GM12878 (cell line): ENCODE measurements at regions not wholly inside any gene's neighbourhood (a gene's known extent, or its start where the extent isn't known, plus 50 kb on each side); places are given as distances from the start of the nearest gene placed in this dataset.

Experiments used
- BHLHE40 ChIP-seq, 2 experiments: fragments of 450-650 bp in 1 of 2; IDR thresholded peaks; 2 replicates each; pipeline ENCODE4 v1.6.1; 2011 to 2017; ENCODE audit warnings: low read depth in 2 of 2, borderline replicate concordance in 1 of 2, improper control_type of control experiment in 1 of 2, low read length in 1 of 2, mild to moderate bottlenecking in 1 of 2
- CHD2 ChIP-seq: IDR thresholded peaks from 2 replicates; pipeline ENCODE4 v1.6.1; 2011; ENCODE audit warnings: low read depth, low read length, improper control_type of control experiment, borderline replicate concordance
- FOS ChIP-seq: IDR thresholded peaks from 3 replicates; pipeline ENCODE4 v1.6.1; 2011; ENCODE audit warnings: borderline replicate concordance; ENCODE audit not compliant: insufficient read length; ENCODE audit errors: extremely low read depth
- IRF4 ChIP-seq: IDR thresholded peaks from 2 replicates; pipeline ENCODE4 v1.6.1; 2011; ENCODE audit warnings: low read depth, low read length
- KAT2A ChIP-seq: conservative IDR thresholded peaks from 2 replicates; pipeline ENCODE4 v1.6.1; 2011; ENCODE audit warnings: low read depth, low read length; ENCODE audit not compliant: control insufficient read depth
- MTA3 ChIP-seq: IDR thresholded peaks from 2 replicates; pipeline ENCODE4 v1.6.1; 2012; ENCODE audit warnings: low read length, inconsistent platforms, borderline replicate concordance
- POLR2AphosphoS2 ChIP-seq: IDR thresholded peaks from 2 replicates; pipeline ENCODE4 v1.6.1; 2011; ENCODE audit warnings: low read depth, mild to moderate bottlenecking, low read length, improper control_type of control experiment, moderate library complexity
- RB1 ChIP-seq: fragments of 450-650 bp; formaldehyde crosslinking; IDR thresholded peaks from 2 replicates; pipeline ENCODE4 v1.6.1; 2017; ENCODE audit warnings: mild to moderate bottlenecking, borderline replicate concordance
- RCOR1 ChIP-seq: conservative IDR thresholded peaks from 2 replicates; pipeline ENCODE4 v1.6.1; 2012; ENCODE audit warnings: low read depth, low read length, improper control_type of control experiment
- RELA ChIP-seq: fragments of 450-650 bp; IDR thresholded peaks from 2 replicates; pipeline ENCODE4 v1.8.0; 2014; ENCODE audit warnings: borderline replicate concordance; ENCODE audit not compliant: partially characterized antibody
- RUNX3 ChIP-seq: IDR thresholded peaks from 2 replicates; pipeline ENCODE4 v1.6.1; 2012; ENCODE audit warnings: low read length, inconsistent platforms
- SMAD1 ChIP-seq: fragments of 450-650 bp; IDR thresholded peaks from 2 replicates; pipeline ENCODE4 v1.6.1; 2018; ENCODE audit warnings: mild to moderate bottlenecking, low read depth; ENCODE audit not compliant: partially characterized antibody
- SREBF2 ChIP-seq: IDR thresholded peaks from 2 replicates; pipeline ENCODE4 v1.6.1; 2012; ENCODE audit warnings: mild to moderate bottlenecking, low read length
- WRNIP1 ChIP-seq: IDR thresholded peaks from 2 replicates; pipeline ENCODE4 v1.6.1; 2011; ENCODE audit warnings: low read depth, low read length, improper control_type of control experiment, borderline replicate concordance
- ZNF24 ChIP-seq: fragments of 450-650 bp; IDR thresholded peaks from 2 replicates; pipeline ENCODE4 v1.6.1; 2017; ENCODE audit warnings: antibody characterized with exemption, mild to moderate bottlenecking
- ZNF384 ChIP-seq: IDR thresholded peaks from 2 replicates; pipeline ENCODE4 v1.6.1; 2012; ENCODE audit warnings: low read depth, mild to moderate bottlenecking, low read length, improper control_type of control experiment, borderline replicate concordance
- TF ChIP-seq, protein P1 (sequence below): IDR thresholded peaks from 2 replicates; pipeline ENCODE4 v1.6.1; 2012; ENCODE audit warnings: low read depth, low read length, improper control_type of control experiment
- TF ChIP-seq, protein P2 (sequence below): fragments of 450-650 bp; IDR thresholded peaks from 2 replicates; pipeline ENCODE4 v1.6.1; 2017; ENCODE audit warnings: mild to moderate bottlenecking, low read depth, inconsistent platforms; ENCODE audit not compliant: poor library complexity, severe bottlenecking
- TF ChIP-seq, protein P3 (sequence below): IDR thresholded peaks from 2 replicates; pipeline ENCODE4 v1.6.1; 2011; ENCODE audit warnings: low read depth, mild to moderate bottlenecking, low read length, moderate library complexity, borderline replicate concordance; ENCODE audit errors: extremely low read depth
- TF ChIP-seq, protein P4 (sequence below): fragments of 450-650 bp; IDR thresholded peaks from 2 replicates; pipeline ENCODE4 v1.6.1; 2017; ENCODE audit warnings: borderline replicate concordance
- TF ChIP-seq, protein P5 (sequence below): IDR thresholded peaks from 2 replicates; pipeline ENCODE4 v1.6.1; 2011; ENCODE audit warnings: borderline replicate concordance, low read depth, mild to moderate bottlenecking, moderate library complexity, mixed read lengths, low read length; ENCODE audit not compliant: insufficient read depth; ENCODE audit errors: extremely low read length
- TF ChIP-seq, protein P6 (sequence below): fragments of 450-650 bp; IDR thresholded peaks from 2 replicates; pipeline ENCODE4 v1.6.1; 2014; ENCODE audit warnings: mild to moderate bottlenecking

DNA sequence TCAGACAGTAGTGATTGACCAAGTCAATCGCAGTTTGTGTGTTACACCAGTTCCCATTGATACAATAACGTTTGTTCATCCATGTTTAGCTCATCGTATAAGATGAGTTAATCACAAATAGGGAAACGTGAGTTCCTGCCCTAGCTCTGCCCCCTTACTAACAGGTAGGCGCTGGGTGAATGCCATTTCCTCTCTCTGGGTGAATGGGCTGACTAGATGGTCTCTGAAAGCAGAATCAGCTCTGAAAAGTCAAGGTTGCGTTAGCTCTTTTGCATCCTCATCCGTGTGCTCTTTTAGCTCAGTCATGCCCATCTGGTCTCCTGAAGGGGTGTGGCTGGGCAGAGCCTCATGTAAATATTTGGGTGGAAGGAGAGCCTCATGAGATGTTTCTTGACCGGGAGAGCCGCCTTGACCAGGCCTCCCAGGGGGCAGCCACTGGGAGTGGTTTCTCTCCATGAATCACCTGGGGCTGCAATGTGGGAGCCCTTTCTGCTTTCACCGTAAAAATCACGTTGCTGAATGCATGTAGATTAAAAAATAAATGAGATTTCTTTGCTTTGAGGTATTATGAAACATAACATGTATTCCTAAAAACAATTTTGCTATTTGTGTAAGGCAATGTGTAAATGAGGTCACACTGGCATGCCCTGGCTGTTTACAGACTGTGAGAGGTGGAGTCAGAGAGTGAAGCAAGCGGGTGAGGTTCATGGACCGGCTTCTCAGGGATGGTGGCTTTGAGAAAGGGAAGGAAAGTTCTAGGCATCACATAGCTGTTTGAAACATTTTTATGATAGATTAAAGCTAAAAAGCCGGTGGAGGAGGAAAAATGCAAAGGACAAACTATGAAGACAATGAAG, 108.4 kb upstream of the RASGRP1 start (continued):
- TF ChIP-seq, protein P1, sequence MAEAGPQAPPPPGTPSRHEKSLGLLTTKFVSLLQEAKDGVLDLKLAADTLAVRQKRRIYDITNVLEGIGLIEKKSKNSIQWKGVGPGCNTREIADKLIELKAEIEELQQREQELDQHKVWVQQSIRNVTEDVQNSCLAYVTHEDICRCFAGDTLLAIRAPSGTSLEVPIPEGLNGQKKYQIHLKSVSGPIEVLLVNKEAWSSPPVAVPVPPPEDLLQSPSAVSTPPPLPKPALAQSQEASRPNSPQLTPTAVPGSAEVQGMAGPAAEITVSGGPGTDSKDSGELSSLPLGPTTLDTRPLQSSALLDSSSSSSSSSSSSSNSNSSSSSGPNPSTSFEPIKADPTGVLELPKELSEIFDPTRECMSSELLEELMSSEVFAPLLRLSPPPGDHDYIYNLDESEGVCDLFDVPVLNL, result no peak
- TF ChIP-seq, protein P2, sequence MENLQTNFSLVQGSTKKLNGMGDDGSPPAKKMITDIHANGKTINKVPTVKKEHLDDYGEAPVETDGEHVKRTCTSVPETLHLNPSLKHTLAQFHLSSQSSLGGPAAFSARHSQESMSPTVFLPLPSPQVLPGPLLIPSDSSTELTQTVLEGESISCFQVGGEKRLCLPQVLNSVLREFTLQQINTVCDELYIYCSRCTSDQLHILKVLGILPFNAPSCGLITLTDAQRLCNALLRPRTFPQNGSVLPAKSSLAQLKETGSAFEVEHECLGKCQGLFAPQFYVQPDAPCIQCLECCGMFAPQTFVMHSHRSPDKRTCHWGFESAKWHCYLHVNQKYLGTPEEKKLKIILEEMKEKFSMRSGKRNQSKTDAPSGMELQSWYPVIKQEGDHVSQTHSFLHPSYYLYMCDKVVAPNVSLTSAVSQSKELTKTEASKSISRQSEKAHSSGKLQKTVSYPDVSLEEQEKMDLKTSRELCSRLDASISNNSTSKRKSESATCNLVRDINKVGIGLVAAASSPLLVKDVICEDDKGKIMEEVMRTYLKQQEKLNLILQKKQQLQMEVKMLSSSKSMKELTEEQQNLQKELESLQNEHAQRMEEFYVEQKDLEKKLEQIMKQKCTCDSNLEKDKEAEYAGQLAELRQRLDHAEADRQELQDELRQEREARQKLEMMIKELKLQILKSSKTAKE, result no peak
- TF ChIP-seq RUNX3 (0 out of 2 replicates have a peak, but pooled peaks have one; percentile 6), RB1 (no peak), POLR2AphosphoS2 (0 out of 2 replicates have a peak, but pooled peaks have one; percentile 28), RELA (no peak), FOS (no peak), IRF4 (no peak), RCOR1 (0 out of 2 replicates have a peak, but pooled peaks have one; percentile 28), SMAD1 (peak; percentile 65), ZNF24 (0 out of 2 replicates have a peak, but pooled peaks have one; percentile 12), SREBF2 (no peak), KAT2A (no peak), WRNIP1 (0 out of 2 replicates have a peak, but pooled peaks have one; percentile 85), CHD2 (no peak), MTA3 (no peak), BHLHE40 (IDR thresholded peaks at IDR 0.05; ENCODE audit: borderline replicate concordance in 1 of 2, low read depth in 2 of 2, low read length in 1 of 2) (peak; percentile 89 to 91), ZNF384 (no peak)
- TF ChIP-seq, protein P3, sequence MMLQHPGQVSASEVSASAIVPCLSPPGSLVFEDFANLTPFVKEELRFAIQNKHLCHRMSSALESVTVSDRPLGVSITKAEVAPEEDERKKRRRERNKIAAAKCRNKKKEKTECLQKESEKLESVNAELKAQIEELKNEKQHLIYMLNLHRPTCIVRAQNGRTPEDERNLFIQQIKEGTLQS, result no peak
- TF ChIP-seq, protein P4, sequence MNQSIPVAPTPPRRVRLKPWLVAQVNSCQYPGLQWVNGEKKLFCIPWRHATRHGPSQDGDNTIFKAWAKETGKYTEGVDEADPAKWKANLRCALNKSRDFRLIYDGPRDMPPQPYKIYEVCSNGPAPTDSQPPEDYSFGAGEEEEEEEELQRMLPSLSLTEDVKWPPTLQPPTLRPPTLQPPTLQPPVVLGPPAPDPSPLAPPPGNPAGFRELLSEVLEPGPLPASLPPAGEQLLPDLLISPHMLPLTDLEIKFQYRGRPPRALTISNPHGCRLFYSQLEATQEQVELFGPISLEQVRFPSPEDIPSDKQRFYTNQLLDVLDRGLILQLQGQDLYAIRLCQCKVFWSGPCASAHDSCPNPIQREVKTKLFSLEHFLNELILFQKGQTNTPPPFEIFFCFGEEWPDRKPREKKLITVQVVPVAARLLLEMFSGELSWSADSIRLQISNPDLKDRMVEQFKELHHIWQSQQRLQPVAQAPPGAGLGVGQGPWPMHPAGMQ, result no peak
- TF ChIP-seq, protein P5, sequence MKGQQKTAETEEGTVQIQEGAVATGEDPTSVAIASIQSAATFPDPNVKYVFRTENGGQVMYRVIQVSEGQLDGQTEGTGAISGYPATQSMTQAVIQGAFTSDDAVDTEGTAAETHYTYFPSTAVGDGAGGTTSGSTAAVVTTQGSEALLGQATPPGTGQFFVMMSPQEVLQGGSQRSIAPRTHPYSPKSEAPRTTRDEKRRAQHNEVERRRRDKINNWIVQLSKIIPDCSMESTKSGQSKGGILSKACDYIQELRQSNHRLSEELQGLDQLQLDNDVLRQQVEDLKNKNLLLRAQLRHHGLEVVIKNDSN, result no peak
- TF ChIP-seq, protein P6, sequence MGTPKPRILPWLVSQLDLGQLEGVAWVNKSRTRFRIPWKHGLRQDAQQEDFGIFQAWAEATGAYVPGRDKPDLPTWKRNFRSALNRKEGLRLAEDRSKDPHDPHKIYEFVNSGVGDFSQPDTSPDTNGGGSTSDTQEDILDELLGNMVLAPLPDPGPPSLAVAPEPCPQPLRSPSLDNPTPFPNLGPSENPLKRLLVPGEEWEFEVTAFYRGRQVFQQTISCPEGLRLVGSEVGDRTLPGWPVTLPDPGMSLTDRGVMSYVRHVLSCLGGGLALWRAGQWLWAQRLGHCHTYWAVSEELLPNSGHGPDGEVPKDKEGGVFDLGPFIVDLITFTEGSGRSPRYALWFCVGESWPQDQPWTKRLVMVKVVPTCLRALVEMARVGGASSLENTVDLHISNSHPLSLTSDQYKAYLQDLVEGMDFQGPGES, result no peak
